Thymus (tissue), 11 donors: ENCODE measurements at regions not wholly inside any gene's neighbourhood (a gene's known extent, or its start where the extent isn't known, plus 50 kb on each side); places are given as distances from the start of the nearest gene placed in this dataset.

Source experiments
- DNase-seq, 9 donors: peaks; one replicate each; pipeline ENCODE4 v3.0.0-alpha.2; 2013; ENCODE audit warnings: low spot score in 9 of 9, low read depth in 6 of 9, missing footprints in 1 of 9
- H3K27ac ChIP-seq, 2 donors: one replicate each; pipeline ENCODE4 v1.5.1; 2013; ENCODE audit warnings: control low read depth in 1 of 2, low read depth in 1 of 2, low read length in 1 of 2, mild to moderate bottlenecking in 1 of 2, moderate library complexity in 1 of 2
- H3K27me3 ChIP-seq, 2 donors: one replicate each; pipeline ENCODE4 v1.5.1; 2013; ENCODE audit warnings: low read length in 1 of 2; ENCODE audit not compliant: control insufficient read depth in 2 of 2, insufficient read depth in 1 of 2
- H3K36me3 ChIP-seq, 2 donors: one replicate each; pipeline ENCODE4 v1.5.1; 2013; ENCODE audit warnings: low read length in 1 of 2, mild to moderate bottlenecking in 1 of 2, moderate library complexity in 1 of 2; ENCODE audit not compliant: control insufficient read depth in 2 of 2, insufficient read depth in 2 of 2
- H3K4me1 ChIP-seq, 2 donors: one replicate each; pipeline ENCODE4 v1.5.1; 2013; ENCODE audit warnings: low read length in 2 of 2; ENCODE audit not compliant: control insufficient read depth in 2 of 2, insufficient read depth in 2 of 2
- H3K4me3 ChIP-seq, 2 donors: one replicate each; pipeline ENCODE4 v1.5.1; 2013; ENCODE audit warnings: low read length in 2 of 2, control low read depth in 1 of 2, mild to moderate bottlenecking in 1 of 2
- H3K9me3 ChIP-seq, 2 donors: one replicate each; pipeline ENCODE4 v1.5.1; 2013; ENCODE audit warnings: low read length in 1 of 2, mild to moderate bottlenecking in 1 of 2; ENCODE audit not compliant: control insufficient read depth in 2 of 2, insufficient read depth in 1 of 2
- WGBS: extraction: QIAGEN DNeasy Blood & Tissue Kit; methylation state at CpG from one replicate; pipeline ENCODE4 v1.1.7; 2013; 5-methylcytosine and 5-hydroxymethylcytosine counted together
- donor health status: healthy.

DNA sequence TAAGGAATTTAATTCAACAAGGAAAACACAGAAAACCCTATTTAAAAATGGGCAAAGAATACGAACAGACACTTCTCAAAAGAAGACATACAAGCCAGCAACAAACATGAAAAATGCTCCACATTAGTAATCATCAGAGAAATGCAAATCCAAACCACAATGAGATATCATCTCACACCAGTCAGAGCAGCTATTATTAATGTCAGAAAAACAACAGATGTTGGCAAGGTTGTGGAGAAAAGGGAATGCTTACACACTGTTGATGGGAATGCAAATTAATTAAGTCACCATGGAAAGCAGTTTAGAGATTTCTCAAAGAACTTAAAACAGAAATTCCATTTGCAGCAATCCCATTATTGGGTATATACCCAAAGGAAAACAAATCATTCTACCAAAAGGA lies 55.2 kb downstream of the GCC1 start:
- no peak overlapping the region for H3K27ac ChIP-seq
- H3K9me3 ChIP-seq: no peaks in the 10 kb centered on the region
- H3K36me3 ChIP-seq: no peaks in the 10 kb centered on the region
- H3K4me3 ChIP-seq: no peak overlapping the region
- no peaks in the 10 kb centered on the region for H3K4me1 ChIP-seq
- no peak for DNase-seq
- WGBS: 83% methylated on average over 1 of the region's 1 CpG
- peaks cover 0 to 3% of the 10 kb centered on the region in 2 donors for H3K27me3 ChIP-seq

GRCh38 chr7:127527561-127527960 lies 57.8 kb downstream of the GCC1 start:
- H3K9me3 ChIP-seq: no peaks in the 10 kb centered on the region
- H3K27me3 ChIP-seq: no peaks in the 10 kb centered on the region
- no peak overlapping the region for H3K4me3 ChIP-seq
- H3K4me1 ChIP-seq: no peaks in the 10 kb centered on the region
- no peak for DNase-seq
- H3K36me3 ChIP-seq: no peaks in the 10 kb centered on the region
- H3K27ac ChIP-seq: no peak overlapping the region
- WGBS: 71% methylated on average over 4 of the region's 4 CpGs

- 63% methylated on average over 5 of the region's 5 CpGs for WGBS
- Histone ChIP-seq H3K27ac (no peak overlapping the region), H3K27me3 (no peaks in the 10 kb centered on the region), H3K36me3 (no peaks in the 10 kb centered on the region), H3K4me1 (no peaks in the 10 kb centered on the region), H3K4me3 (no peak overlapping the region), H3K9me3 (no peaks in the 10 kb centered on the region)
- DNase-seq: no peak
These were observed 59.4 kb downstream of the GCC1 start for GRCh38 chr7:127525866-127526480.

- Histone ChIP-seq H3K27me3 (no peaks in the 10 kb centered on the region), H3K27ac (no peak overlapping the region), H3K4me1 (no peaks in the 10 kb centered on the region), H3K4me3 (no peak overlapping the region), H3K36me3 (no peaks in the 10 kb centered on the region), H3K9me3 (no peaks in the 10 kb centered on the region)
- 88% methylated on average over 2 of the region's 2 CpGs for WGBS
- DNase-seq: no peak
These were observed 69.1 kb downstream of the GCC1 start for GRCh38 chr7:127516320-127516719.

- Histone ChIP-seq H3K27ac (no peak overlapping the region), H3K9me3 (no peaks in the 10 kb centered on the region), H3K4me3 (no peak overlapping the region), H3K4me1 (no peaks in the 10 kb centered on the region), H3K36me3 (no peaks in the 10 kb centered on the region), H3K27me3 (no peaks in the 10 kb centered on the region)
- peak in 5 of 9 donors; percentile 4 to 35 (median 11) for DNase-seq
These were observed 70.9 kb downstream of the GCC1 start for GRCh38 chr7:127514499-127514898.

GRCh38 chr7:127513311-127513710 lies 72.1 kb downstream of the GCC1 start:
- no peaks in the 10 kb centered on the region for H3K9me3 ChIP-seq
- no peak for DNase-seq
- H3K27me3 ChIP-seq: no peaks in the 10 kb centered on the region
- 87% methylated on average over 11 of the region's 11 CpGs for WGBS
- H3K4me3 ChIP-seq: no peak overlapping the region
- no peak overlapping the region for H3K27ac ChIP-seq
- H3K36me3 ChIP-seq: no peaks in the 10 kb centered on the region
- H3K4me1 ChIP-seq: no peaks in the 10 kb centered on the region

DNA sequence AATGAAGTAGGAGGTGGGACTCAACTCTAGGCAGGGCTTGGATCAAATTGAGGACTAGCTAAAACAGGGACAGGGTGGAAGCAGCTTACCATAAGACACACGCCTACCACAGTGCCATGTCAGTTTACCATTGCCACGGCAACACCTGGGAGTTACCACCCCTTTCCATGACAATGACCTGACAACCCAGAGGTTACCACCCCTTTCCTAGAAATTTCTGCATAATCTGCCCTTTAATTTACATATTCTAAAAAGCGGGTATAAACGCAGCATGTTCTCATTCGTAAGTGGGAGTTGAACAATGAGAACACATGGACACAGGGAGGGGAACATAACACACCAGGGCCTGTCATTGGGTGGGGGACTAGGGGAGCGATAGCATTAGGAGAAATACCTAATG lies 72.7 kb downstream of the GCC1 start:
- H3K36me3 ChIP-seq: no peaks in the 10 kb centered on the region
- no peaks in the 10 kb centered on the region for H3K4me1 ChIP-seq
- no peaks in the 10 kb centered on the region for H3K9me3 ChIP-seq
- DNase-seq: no peak
- H3K27me3 ChIP-seq: no peaks in the 10 kb centered on the region
- H3K4me3 ChIP-seq: no peak overlapping the region
- H3K27ac ChIP-seq: no peak overlapping the region
- WGBS: 84% methylated on average over 6 of the region's 6 CpGs

- DNase-seq: peak in 2 of 9 donors; percentile 8 to 24
- Histone ChIP-seq H3K27ac (no peak overlapping the region), H3K27me3 (no peaks in the 10 kb centered on the region), H3K4me1 (no peaks in the 10 kb centered on the region), H3K36me3 (no peaks in the 10 kb centered on the region), H3K4me3 (no peak overlapping the region), H3K9me3 (no peaks in the 10 kb centered on the region)
- 42% methylated on average over 4 of the region's 4 CpGs for WGBS
These were observed 80.7 kb downstream of the GCC1 start for GRCh38 chr7:127504715-127505114.

DNA sequence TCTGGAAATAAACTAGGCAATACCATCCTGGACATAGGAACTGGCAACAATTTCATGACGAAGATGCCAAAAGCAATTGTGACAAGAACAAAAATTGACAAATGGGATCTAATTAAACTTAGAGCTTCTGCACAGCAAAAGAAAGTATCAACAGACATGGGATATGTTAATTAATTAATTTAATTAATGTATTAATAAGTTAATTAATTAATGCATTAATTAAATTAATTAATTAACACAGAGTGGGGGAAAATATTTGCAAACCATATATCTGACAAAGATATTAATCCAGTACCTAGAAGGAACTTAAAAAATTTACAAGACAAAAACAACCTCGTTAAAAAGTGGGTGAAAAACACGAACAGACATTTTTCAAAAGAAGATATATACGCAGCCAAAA lies 83.6 kb downstream of the GCC1 start:
- Histone ChIP-seq H3K27ac (no peak overlapping the region), H3K27me3 (no peaks in the 10 kb centered on the region), H3K36me3 (no peaks in the 10 kb centered on the region), H3K9me3 (no peaks in the 10 kb centered on the region), H3K4me1 (no peaks in the 10 kb centered on the region), H3K4me3 (no peak overlapping the region)
- DNase-seq: no peak
- 96% methylated on average over 4 of the region's 4 CpGs for WGBS

- Histone ChIP-seq H3K9me3 (no peaks in the 10 kb centered on the region), H3K4me3 (no peak overlapping the region), H3K36me3 (no peaks in the 10 kb centered on the region), H3K4me1 (no peaks in the 10 kb centered on the region), H3K27me3 (no peaks in the 10 kb centered on the region), H3K27ac (no peak overlapping the region)
- no peak for DNase-seq
- 84% methylated on average over 3 of the region's 3 CpGs for WGBS
These were observed 94.9 kb upstream of the ZNF800 start for GRCh38 chr7:127487381-127487780.
